ENCODE measurements at regions not wholly inside any gene's neighbourhood (a gene's known extent, or its start where the extent isn't known, plus 50 kb on each side); places are given as distances from the start of the nearest gene placed in this dataset.

DNA sequence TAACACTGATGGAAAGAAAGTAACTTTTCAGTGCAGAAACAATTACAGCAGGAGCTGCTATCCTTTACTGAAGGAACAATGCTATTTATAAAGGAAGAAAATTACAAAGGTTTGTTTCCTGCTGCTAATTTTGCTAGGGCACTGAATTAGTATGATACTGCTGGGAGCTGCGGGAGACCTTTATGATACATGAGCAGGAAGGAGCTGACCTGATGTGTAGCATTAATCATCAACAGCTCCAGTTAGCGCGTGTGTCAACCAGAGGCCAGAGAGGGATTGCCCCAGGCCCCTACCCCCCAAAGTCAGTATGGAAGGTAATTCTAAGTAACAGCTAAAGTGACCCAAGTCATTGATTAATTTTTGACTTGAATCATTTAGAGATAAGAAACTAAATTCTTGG is 728.9 kb downstream of the PCDH18 start:
- peaks cover 3% of the 10 kb centered on the region for H3K36me3 Mint-ChIP-seq (ENCODE audit: low read depth)
- H3K4me1 Mint-ChIP-seq: peaks cover 11% of the 10 kb centered on the region
- no peak for DNase-seq (ENCODE audit: low read depth, low spot score)
- TF ChIP-seq CTCF (conservative IDR thresholded peaks at IDR 0.05): no peak
- no peak overlapping the region for H3K4me3 Mint-ChIP-seq
- H3K27me3 Mint-ChIP-seq (ENCODE audit: low read depth): no peaks in the 10 kb centered on the region
- H3K27ac Mint-ChIP-seq (ENCODE audit: unreplicated experiment): no peak overlapping the region
- H3K9me3 Mint-ChIP-seq: peaks cover 10% of the 10 kb centered on the region

- no peak for TF ChIP-seq CTCF (conservative IDR thresholded peaks at IDR 0.05)
- no peak overlapping the region for H3K27ac Mint-ChIP-seq (ENCODE audit: unreplicated experiment)
- peaks cover 20% of the 10 kb centered on the region for H3K4me1 Mint-ChIP-seq
- H3K27me3 Mint-ChIP-seq (ENCODE audit: low read depth): no peaks in the 10 kb centered on the region
- no peak overlapping the region for H3K4me3 Mint-ChIP-seq
- H3K36me3 Mint-ChIP-seq (ENCODE audit: low read depth): no peaks in the 10 kb centered on the region
- no peak for DNase-seq (ENCODE audit: low read depth, low spot score)
- peaks cover 3% of the 10 kb centered on the region for H3K9me3 Mint-ChIP-seq
These were observed 732.0 kb downstream of the PCDH18 start for GRCh38 chr4:136800248-136800647.

DNA sequence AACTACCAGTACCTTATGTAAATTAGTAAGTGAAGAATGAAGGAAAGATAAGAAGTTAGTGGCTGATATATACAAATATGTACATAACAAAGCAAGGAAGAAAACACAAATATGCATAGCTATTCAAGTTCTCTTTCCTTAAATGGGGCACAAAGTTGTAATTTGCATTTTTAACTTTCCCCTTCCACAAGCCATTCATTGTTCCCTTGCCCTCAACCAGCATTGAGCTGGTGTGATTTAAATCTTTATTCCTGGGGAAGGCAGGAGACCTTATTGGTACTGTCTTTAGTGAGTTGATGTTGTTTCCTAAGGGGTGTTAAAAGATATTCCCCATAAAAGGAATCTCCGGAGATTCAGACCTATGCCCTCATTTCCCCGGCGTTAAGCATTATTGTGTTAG is 735.3 kb downstream of the PCDH18 start:
- no peak for TF ChIP-seq CTCF (conservative IDR thresholded peaks at IDR 0.05)
- Mint-ChIP-seq H3K4me3 (no peak overlapping the region), H3K36me3 (ENCODE audit: low read depth) (no peaks in the 10 kb centered on the region), H3K27me3 (ENCODE audit: low read depth) (no peaks in the 10 kb centered on the region), H3K9me3 (no peaks in the 10 kb centered on the region), H3K27ac (ENCODE audit: unreplicated experiment) (no peak overlapping the region), H3K4me1 (peaks cover 9% of the 10 kb centered on the region)
- no peak for DNase-seq (ENCODE audit: low read depth, low spot score)

DNA sequence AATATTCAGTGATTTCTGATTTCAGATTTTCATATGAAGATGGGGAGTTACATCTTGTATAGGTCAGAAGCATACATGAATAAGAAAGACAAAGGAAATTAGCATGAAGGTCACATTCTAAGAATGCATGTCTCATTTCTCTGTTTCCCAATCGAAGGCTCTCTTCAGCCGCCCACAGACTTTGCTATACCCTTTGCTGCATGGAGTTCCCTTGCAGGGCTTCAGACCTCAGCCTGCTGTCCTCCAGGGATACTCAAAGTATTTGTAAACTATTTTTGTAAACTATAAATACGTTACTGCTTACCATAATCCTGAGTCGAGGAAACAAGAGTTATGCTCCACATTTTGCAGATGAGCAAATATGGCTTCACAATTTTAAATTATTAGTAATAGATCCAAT is 738.4 kb downstream of the PCDH18 start:
- no peak overlapping the region for H3K4me3 Mint-ChIP-seq
- H3K36me3 Mint-ChIP-seq (ENCODE audit: low read depth): no peaks in the 10 kb centered on the region
- peaks cover 9% of the 10 kb centered on the region for H3K4me1 Mint-ChIP-seq
- DNase-seq (ENCODE audit: low read depth, low spot score): no peak
- H3K27me3 Mint-ChIP-seq (ENCODE audit: low read depth): no peaks in the 10 kb centered on the region
- no peak for TF ChIP-seq CTCF (conservative IDR thresholded peaks at IDR 0.05)
- H3K9me3 Mint-ChIP-seq: no peaks in the 10 kb centered on the region
- H3K27ac Mint-ChIP-seq (ENCODE audit: unreplicated experiment): no peak overlapping the region

DNA sequence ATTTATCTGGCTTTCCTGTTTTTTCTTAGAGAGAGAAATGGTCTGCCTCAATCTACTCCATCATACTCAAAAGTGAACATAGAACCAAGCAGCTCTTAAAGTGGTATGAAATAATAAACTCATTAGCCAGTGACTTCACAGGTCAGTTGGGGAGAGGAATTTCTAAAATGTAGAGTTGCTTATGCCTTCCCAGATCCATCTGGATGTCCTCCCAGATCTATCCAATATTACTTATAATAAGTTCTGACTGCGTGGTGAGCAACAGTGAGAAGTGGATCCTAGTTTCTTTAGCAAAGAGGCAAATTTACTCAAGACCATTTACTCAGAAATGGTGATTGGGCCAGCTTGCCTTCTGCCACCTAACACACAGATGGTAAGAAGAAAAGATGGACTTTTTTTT is 748.0 kb downstream of the PCDH18 start:
- Mint-ChIP-seq H3K9me3 (peaks cover 7% of the 10 kb centered on the region), H3K27me3 (ENCODE audit: low read depth) (no peaks in the 10 kb centered on the region), H3K27ac (ENCODE audit: unreplicated experiment) (no peak overlapping the region), H3K4me3 (no peak overlapping the region), H3K36me3 (ENCODE audit: low read depth) (no peaks in the 10 kb centered on the region), H3K4me1 (no peaks in the 10 kb centered on the region)
- DNase-seq (ENCODE audit: low read depth, low spot score): no peak
- no peak for TF ChIP-seq CTCF (conservative IDR thresholded peaks at IDR 0.05)

- TF ChIP-seq CTCF (conservative IDR thresholded peaks at IDR 0.05): no peak
- Mint-ChIP-seq H3K27me3 (ENCODE audit: low read depth) (no peaks in the 10 kb centered on the region), H3K36me3 (ENCODE audit: low read depth) (no peaks in the 10 kb centered on the region), H3K4me1 (peaks cover 13% of the 10 kb centered on the region), H3K27ac (ENCODE audit: unreplicated experiment) (no peak overlapping the region), H3K4me3 (no peak overlapping the region), H3K9me3 (no peaks in the 10 kb centered on the region)
- no peak for DNase-seq (ENCODE audit: low read depth, low spot score)
These were observed 762.6 kb downstream of the PCDH18 start for GRCh38 chr4:136769717-136770116.
